ENCODE measurements at regions not wholly inside any gene's neighbourhood (a gene's known extent, or its start where the extent isn't known, plus 50 kb on each side); places are given as distances from the start of the nearest gene placed in this dataset.

- TF ChIP-seq ZSCAN4 (tag by site-specific recombination; IDR thresholded peaks at IDR 0.05) (no peak), ZNF488 (tag by site-specific recombination; IDR thresholded peaks at IDR 0.05) (no peak)
Observed at GRCh38 chr6:71222671-71223070, 65.9 kb upstream of the OGFRL1 start (continued).

- H3K27ac ChIP-seq (ENCODE audit: extremely low read depth, low read depth, low read length): no peak overlapping the region
- no peak overlapping the region for H3K4me3 ChIP-seq (ENCODE audit: low read depth, low read length)
- no peak for TF ChIP-seq SETDB1 (IDR thresholded peaks at IDR 0.05; ENCODE audit: insufficient read length, low read length)
- no peak for TF ChIP-seq ZBTB49 (tag by site-specific recombination; IDR thresholded peaks at IDR 0.05; ENCODE audit: low read depth)
- no peak for TF ChIP-seq SALL2 (tag by site-specific recombination; IDR thresholded peaks at IDR 0.05; ENCODE audit: borderline replicate concordance)
- TF ChIP-seq REPIN1 (tag by site-specific recombination; IDR thresholded peaks at IDR 0.05; ENCODE audit: low read depth): no peak
- TF ChIP-seq ZNF214 (tag by site-specific recombination; IDR thresholded peaks at IDR 0.05; ENCODE audit: borderline replicate concordance): no peak
- TF ChIP-seq ZNF423 (tag by site-specific recombination; IDR thresholded peaks at IDR 0.05): no peak
- no peak for TF ChIP-seq ZNF549 (tag by site-specific recombination; IDR thresholded peaks at IDR 0.05)
- no peak for TF ChIP-seq GFI1B (tag by site-specific recombination; IDR thresholded peaks at IDR 0.05)
- no peak for TF ChIP-seq REST (tag by site-specific recombination; IDR thresholded peaks at IDR 0.05)
- TF ChIP-seq ZNF426 (tag by site-specific recombination; IDR thresholded peaks at IDR 0.05): no peak
- TF ChIP-seq ZNF184 (tag by site-specific recombination; IDR thresholded peaks at IDR 0.05): no peak
- TF ChIP-seq ZBTB20 (tag by site-specific recombination; IDR thresholded peaks at IDR 0.05): no peak
- TF ChIP-seq ZNF473 (tag by site-specific recombination; IDR thresholded peaks at IDR 0.05): no peak
- no peaks in the 10 kb centered on the region for H3K9me3 ChIP-seq (ENCODE audit: control insufficient read depth, insufficient read depth, low read depth, low read length)
- ChIA-PET POLR2A (no interaction called here), CTCF (interaction anchor here (0.7 to 1.0 kb wide), 3 partner anchors 15 to 64 kb away, joined by 3 read pairs; partner anchors contain the start of gene OGFRL1)
- H3K36me3 ChIP-seq (ENCODE audit: control insufficient read depth in 2 of 2, insufficient read depth in 1 of 2, low read length in 2 of 2): no peaks in the 10 kb centered on the region
- H3K4me1 ChIP-seq (ENCODE audit: control insufficient read depth, insufficient read depth, low read length): no peaks in the 10 kb centered on the region
Observed at GRCh38 chr6:71224011-71224410, 64.6 kb upstream of the OGFRL1 start.

GRCh38 chr6:71226151-71226550 is 62.5 kb upstream of the OGFRL1 start:
- H3K27ac ChIP-seq (ENCODE audit: extremely low read depth, low read depth, low read length): no peak overlapping the region
- POLR2A ChIA-PET: no interaction called here
- H3K36me3 ChIP-seq (ENCODE audit: control insufficient read depth in 2 of 2, insufficient read depth in 1 of 2, low read length in 2 of 2): no peaks in the 10 kb centered on the region
- H3K4me1 ChIP-seq (ENCODE audit: control insufficient read depth, insufficient read depth, low read length): no peaks in the 10 kb centered on the region
- H3K4me3 ChIP-seq (ENCODE audit: low read depth, low read length): no peak overlapping the region
- CTCF ChIA-PET: interaction anchor here (0.5 to 0.6 kb wide), 3 partner anchors 109 to 1182 kb away, joined by 3 to 7 read pairs (median 4); no protein-coding TSS in a partner anchor
- no peaks in the 10 kb centered on the region for H3K9me3 ChIP-seq (ENCODE audit: control insufficient read depth, insufficient read depth, low read depth, low read length)
- no peak for TF ChIP-seq ZNF560 (tag by site-specific recombination; IDR thresholded peaks at IDR 0.05; ENCODE audit: borderline replicate concordance)
- no peak for TF ChIP-seq ZFHX2 (tag by site-specific recombination; conservative IDR thresholded peaks at IDR 0.05)
- no peak for TF ChIP-seq EGR2 (tag by site-specific recombination; IDR thresholded peaks at IDR 0.05; ENCODE audit: low read depth)
- TF ChIP-seq RBAK (tag by site-specific recombination; IDR thresholded peaks at IDR 0.05): no peak
- no peak for TF ChIP-seq ZBTB21 (tag by site-specific recombination; IDR thresholded peaks at IDR 0.05)
- no peak for TF ChIP-seq REPIN1 (tag by site-specific recombination; IDR thresholded peaks at IDR 0.05; ENCODE audit: low read depth)
- no peak for TF ChIP-seq ZNF449 (tag by site-specific recombination; IDR thresholded peaks at IDR 0.05)
- TF ChIP-seq SETDB1 (IDR thresholded peaks at IDR 0.05; ENCODE audit: insufficient read length, low read length): no peak
- TF ChIP-seq ZNF214 (tag by site-specific recombination; IDR thresholded peaks at IDR 0.05; ENCODE audit: borderline replicate concordance): no peak
- TF ChIP-seq ZNF707 (tag by site-specific recombination; IDR thresholded peaks at IDR 0.05): no peak
- no peak for TF ChIP-seq ZSCAN5A (tag by site-specific recombination; IDR thresholded peaks at IDR 0.05)

All from HEK293 (cell line).